ENCODE measurements at regions not wholly inside any gene's neighbourhood (a gene's known extent, or its start where the extent isn't known, plus 50 kb on each side); places are given as distances from the start of the nearest gene placed in this dataset.

- Histone ChIP-seq H3K9me3 (no peaks in the 10 kb centered on the region), H4K20me1 (ENCODE audit: insufficient read depth) (no peaks in the 10 kb centered on the region), H3K79me2 (ENCODE audit: insufficient read depth) (no peaks in the 10 kb centered on the region), H3K4me2 (no peak overlapping the region), H3K4me3 (ENCODE audit: low read depth in 2 of 2, low read length in 1 of 2) (no peak overlapping the region), H3K9ac (no peak overlapping the region), H2AFZ (ENCODE audit: low read depth) (no peak overlapping the region), H3F3A (replicated peaks; ENCODE audit: insufficient read depth) (no peaks in the 10 kb centered on the region), H3K27ac (ENCODE audit: low read depth in 2 of 2, low read length in 1 of 2) (no peak overlapping the region), H3K9me2 (no peaks in the 10 kb centered on the region), H3K4me1 (ENCODE audit: control insufficient read depth in 1 of 2, insufficient read depth in 2 of 2, low read depth in 1 of 2, low read length in 1 of 2) (no peaks in the 10 kb centered on the region), H3K27me3 (ENCODE audit: insufficient read depth) (no peaks in the 10 kb centered on the region), H3K36me3 (replicated peaks in 1 of 2; ENCODE audit: control insufficient read depth in 1 of 2, insufficient read depth in 2 of 2, low read length in 1 of 2) (no peaks in the 10 kb centered on the region)
- TF ChIP-seq ELF1 (IDR thresholded peaks at IDR 0.05) (no peak), JUND (IDR thresholded peaks at IDR 0.05) (no peak), RXRA (IDR thresholded peaks at IDR 0.05; ENCODE audit: borderline replicate concordance, low read depth) (no peak)
- ChIA-PET POLR2A (no interaction called here), CTCF (no interaction called here)
- no peak for DNase-seq
- 3% methylated on average over 2 of the region's 2 CpGs for WGBS (ENCODE audit: low lambda C conversion rate)
Observed at GRCh38 chr16:13521356-13521755, 398.6 kb upstream of the ERCC4 start.

GRCh38 chr16:13527332-13527731, 392.6 kb upstream of the ERCC4 start:
- no peak for DNase-seq
- Histone ChIP-seq H3K9ac (no peak overlapping the region), H3K4me1 (ENCODE audit: control insufficient read depth in 1 of 2, insufficient read depth in 2 of 2, low read depth in 1 of 2, low read length in 1 of 2) (no peaks in the 10 kb centered on the region), H2AFZ (ENCODE audit: low read depth) (no peak overlapping the region), H3K27ac (ENCODE audit: low read depth in 2 of 2, low read length in 1 of 2) (no peak overlapping the region), H3K4me3 (ENCODE audit: low read depth in 2 of 2, low read length in 1 of 2) (no peak overlapping the region), H3K9me3 (no peaks in the 10 kb centered on the region), H3K79me2 (ENCODE audit: insufficient read depth) (no peaks in the 10 kb centered on the region), H3K36me3 (replicated peaks in 1 of 2; ENCODE audit: control insufficient read depth in 1 of 2, insufficient read depth in 2 of 2, low read length in 1 of 2) (no peaks in the 10 kb centered on the region), H3K9me2 (no peaks in the 10 kb centered on the region), H3K4me2 (no peak overlapping the region), H4K20me1 (ENCODE audit: insufficient read depth) (no peaks in the 10 kb centered on the region), H3K27me3 (ENCODE audit: insufficient read depth) (no peaks in the 10 kb centered on the region), H3F3A (replicated peaks; ENCODE audit: insufficient read depth) (no peaks in the 10 kb centered on the region)
- POLR2A ChIA-PET: no interaction called here
- WGBS (ENCODE audit: low lambda C conversion rate): 4% methylated on average over 7 of the region's 7 CpGs
- CTCF ChIA-PET: no interaction called here
- no peak for TF ChIP-seq FOXM1 (IDR thresholded peaks at IDR 0.05; ENCODE audit: low read depth)
- no peak for TF ChIP-seq RCOR1 (IDR thresholded peaks at IDR 0.05; ENCODE audit: low read length)
- no peak for TF ChIP-seq YY1 (IDR thresholded peaks at IDR 0.05; ENCODE audit: low read depth)
- no peak for TF ChIP-seq NRF1 (IDR thresholded peaks at IDR 0.05; ENCODE audit: low read depth, low read length)
- TF ChIP-seq EP300 (IDR thresholded peaks at IDR 0.05; ENCODE audit: borderline replicate concordance in 1 of 2, low read depth in 1 of 2, low read length in 1 of 2): no peak
- TF ChIP-seq GATA2 (CRISPR knock-in tag; IDR thresholded peaks at IDR 0.05): no peak
- TF ChIP-seq CHD2 (IDR thresholded peaks at IDR 0.05; ENCODE audit: low read length, partially characterized antibody): no peak
- no peak for TF ChIP-seq PBX3 (IDR thresholded peaks at IDR 0.05)
- TF ChIP-seq SIN3A (IDR thresholded peaks at IDR 0.05; ENCODE audit: borderline replicate concordance, low read depth, low read length): no peak
- TF ChIP-seq FOXJ3 (CRISPR knock-in tag; IDR thresholded peaks at IDR 0.05): no peak
- no peak for TF ChIP-seq MAX (IDR thresholded peaks at IDR 0.05; ENCODE audit: low read depth)
- no peak for TF ChIP-seq IRF3 (IDR thresholded peaks at IDR 0.05; ENCODE audit: low read depth, low read length)
- no peak for TF ChIP-seq MXI1 (IDR thresholded peaks at IDR 0.05; ENCODE audit: low read depth, low read length)
- TF ChIP-seq USF1 (IDR thresholded peaks at IDR 0.05; ENCODE audit: borderline replicate concordance, low read depth): no peak
- TF ChIP-seq RAD21 (IDR thresholded peaks at IDR 0.05; ENCODE audit: low read length): no peak
- TF ChIP-seq POLR2AphosphoS5 (IDR thresholded peaks at IDR 0.05; ENCODE audit: low read depth, low read length): no peak
- no peak for TF ChIP-seq ELF1 (IDR thresholded peaks at IDR 0.05)
- no peak for TF ChIP-seq FOSL2 (IDR thresholded peaks at IDR 0.05; ENCODE audit: borderline replicate concordance, low read depth)
- no peak for TF ChIP-seq TEAD4 (IDR thresholded peaks at IDR 0.05; ENCODE audit: borderline replicate concordance, insufficient read depth)

All from SK-N-SH (cell line).